Activated CD8-positive, alpha-beta T cell treated with anti-CD3 and anti-CD28 coated beads for 36 hours (primary cell): ENCODE measurements at regions not wholly inside any gene's neighbourhood (a gene's known extent, or its start where the extent isn't known, plus 50 kb on each side); places are given as distances from the start of the nearest gene placed in this dataset.
"Not testable (repeated sequence)": the region's sequence is repeated elsewhere in the genome, so short reads cannot be mapped to it uniquely, and the experiment has no call there.

Source experiments
- ATAC-seq: fragments of 200-7000 bp; cut with Tn5 transposase; one replicate; pipeline ENCODE4 v1.10.0; 2021; ENCODE audit warnings: mild to moderate bottlenecking, moderate library complexity
- CTCF ChIA-PET: fragments of 350-600 bp; sonication (Branson Sonifier 250); formaldehyde crosslinking; loops from one replicate; lab custom pipeline; 2021; ENCODE audit warnings: antibody characterized with exemption; lab: Charles Lee
- POLR2A ChIA-PET: fragments of 350-600 bp; sonication (Branson Sonifier 250); formaldehyde crosslinking; loops from one replicate; lab custom pipeline; 2021; ENCODE audit warnings: antibody characterized with exemption; lab: Charles Lee
- DNase-seq: peaks from one replicate; pipeline ENCODE4 v3.0.0-alpha.2; 2020
- H3K27ac Mint-ChIP-seq: one replicate; pipeline ENCODE4 v1.8.0; 2021; ENCODE audit warnings: mild to moderate bottlenecking, mixed read lengths
- H3K27me3 Mint-ChIP-seq: one replicate; pipeline ENCODE4 v1.8.0; 2021; ENCODE audit warnings: mixed read lengths
- H3K36me3 Mint-ChIP-seq: one replicate; pipeline ENCODE4 v1.8.0; 2021; ENCODE audit warnings: low read depth, mixed read lengths
- H3K4me1 Mint-ChIP-seq: one replicate; pipeline ENCODE4 v1.8.0; 2021; ENCODE audit warnings: low read depth, mixed read lengths
- H3K4me3 Mint-ChIP-seq: one replicate; pipeline ENCODE4 v1.8.0; 2021; ENCODE audit warnings: mild to moderate bottlenecking, moderate library complexity, mixed read lengths
- H3K9me3 Mint-ChIP-seq: one replicate; pipeline ENCODE4 v1.8.0; 2021; ENCODE audit warnings: mixed read lengths
- CTCF ChIP-seq: fragments of 200-600 bp; IDR thresholded peaks from one replicate; pipeline ENCODE4 v1.8.0; 2022; ENCODE audit warnings: antibody characterized with exemption, mild to moderate bottlenecking
- intact Hi-C: fragments of 100-400 bp; cut with micrococcal nuclease; formaldehyde crosslinking; loops from one replicate; pipeline ENCODE4 v1.10.0; 2022

GRCh38 chr16:60641067-60641665 lies 1395.1 kb downstream of the CDH8 start:
- no peak for DNase-seq
- POLR2A ChIA-PET, result no interaction called here
- no peaks in the 10 kb centered on the region for H3K36me3 Mint-ChIP-seq
- H3K4me1 Mint-ChIP-seq, result no peaks in the 10 kb centered on the region
- no peaks in the 10 kb centered on the region for H3K27me3 Mint-ChIP-seq
- CTCF ChIA-PET, result no interaction called here
- H3K27ac Mint-ChIP-seq, result no peak overlapping the region
- intact Hi-C loops, result no loop called here
- H3K4me3 Mint-ChIP-seq, result no peak overlapping the region
- TF ChIP-seq CTCF, result no peak
- no peak for ATAC-seq
- H3K9me3 Mint-ChIP-seq, result peaks cover 26% of the 10 kb centered on the region

GRCh38 chr16:60640038-60640437 lies 1396.2 kb downstream of the CDH8 start:
- DNase-seq, result no peak
- Mint-ChIP-seq H3K27me3 (no peaks in the 10 kb centered on the region), H3K4me3 (no peak overlapping the region), H3K9me3 (peaks cover 24% of the 10 kb centered on the region), H3K27ac (no peak overlapping the region), H3K4me1 (no peaks in the 10 kb centered on the region), H3K36me3 (no peaks in the 10 kb centered on the region)
- no peak for ATAC-seq
- intact Hi-C loops, result no loop called here
- ChIA-PET CTCF (no interaction called here), POLR2A (no interaction called here)
- no peak for TF ChIP-seq CTCF

- H3K4me1 Mint-ChIP-seq, ATAC-seq, H3K36me3 Mint-ChIP-seq, CTCF ChIA-PET, H3K27ac Mint-ChIP-seq, H3K4me3 Mint-ChIP-seq, intact Hi-C loops, DNase-seq, H3K27me3 Mint-ChIP-seq, POLR2A ChIA-PET: not testable (repeated sequence)
- peaks cover 15% of the 10 kb centered on the region for H3K9me3 Mint-ChIP-seq
Measured at GRCh38 chr16:60636636-60637035, 1399.6 kb downstream of the CDH8 start.

- TF ChIP-seq CTCF, result no peak
- ATAC-seq, result no peak
- no peaks in the 10 kb centered on the region for H3K36me3 Mint-ChIP-seq
- no peak overlapping the region for H3K4me3 Mint-ChIP-seq
- H3K27ac Mint-ChIP-seq, result no peak overlapping the region
- no peak for DNase-seq
- H3K27me3 Mint-ChIP-seq, result no peaks in the 10 kb centered on the region
- H3K9me3 Mint-ChIP-seq, result peaks cover 15% of the 10 kb centered on the region
- no peaks in the 10 kb centered on the region for H3K4me1 Mint-ChIP-seq
- intact Hi-C loops, result no loop called here
- ChIA-PET CTCF (no interaction called here), POLR2A (no interaction called here)
Measured at GRCh38 chr16:60636117-60636516, 1400.1 kb downstream of the CDH8 start.

GRCh38 chr16:60635548-60635947 lies 1400.7 kb downstream of the CDH8 start:
- intact Hi-C loops, result no loop called here
- peaks cover 12% of the 10 kb centered on the region for H3K9me3 Mint-ChIP-seq
- TF ChIP-seq CTCF, result no peak
- ChIA-PET POLR2A (no interaction called here), CTCF (no interaction called here)
- H3K4me1 Mint-ChIP-seq, result no peaks in the 10 kb centered on the region
- H3K27me3 Mint-ChIP-seq, result no peaks in the 10 kb centered on the region
- H3K4me3 Mint-ChIP-seq, result no peak overlapping the region
- no peaks in the 10 kb centered on the region for H3K36me3 Mint-ChIP-seq
- ATAC-seq (no peak), DNase-seq (no peak)
- no peak overlapping the region for H3K27ac Mint-ChIP-seq

GRCh38 chr16:60611844-60612243 lies 1424.4 kb downstream of the CDH8 start:
- ChIA-PET CTCF (no interaction called here), POLR2A (no interaction called here)
- intact Hi-C loops, result no loop called here
- H3K36me3 Mint-ChIP-seq, result no peaks in the 10 kb centered on the region
- no peaks in the 10 kb centered on the region for H3K27me3 Mint-ChIP-seq
- H3K4me3 Mint-ChIP-seq, result no peak overlapping the region
- no peak for TF ChIP-seq CTCF
- H3K4me1 Mint-ChIP-seq, result no peaks in the 10 kb centered on the region
- DNase-seq (no peak), ATAC-seq (no peak)
- H3K27ac Mint-ChIP-seq, result no peak overlapping the region
- H3K9me3 Mint-ChIP-seq, result peaks cover 9% of the 10 kb centered on the region
